GM21367 (cell line): ENCODE measurements at regions not wholly inside any gene's neighbourhood (a gene's known extent, or its start where the extent isn't known, plus 50 kb on each side); places are given as distances from the start of the nearest gene placed in this dataset.
"Not testable (repeated sequence)": the region's sequence is repeated elsewhere in the genome, so short reads cannot be mapped to it uniquely, and the experiment has no call there.

Experiments used
- ATAC-seq: cut with Tn5 transposase; IDR thresholded peaks from one replicate; pipeline ENCODE4 v1.9.1; 2021; ENCODE audit not compliant: unreplicated experiment

GRCh38 chr4:174012135-174012885 lies 271.2 kb downstream of the FBXO8 start:
- ATAC-seq: no peak

DNA sequence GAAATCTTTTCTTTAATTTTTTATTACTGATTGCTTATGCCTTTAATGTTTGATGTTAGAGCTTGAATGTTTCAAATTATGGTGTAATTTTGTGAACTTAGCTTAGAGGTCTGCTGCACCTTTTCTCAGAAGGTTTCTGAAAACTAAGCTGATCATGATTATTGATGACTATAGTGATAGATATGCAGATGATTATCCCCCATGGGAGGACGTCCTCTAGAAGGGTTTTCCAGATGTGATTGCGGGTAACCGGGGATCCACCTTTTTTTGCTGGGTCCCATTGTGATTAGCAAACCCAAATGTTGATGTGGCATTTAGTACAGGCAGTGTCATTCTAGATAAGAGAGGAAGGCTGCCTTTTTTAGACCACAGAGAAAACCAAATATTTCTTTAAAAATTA lies 272.9 kb downstream of the FBXO8 start:
- no peak for ATAC-seq

GRCh38 chr4:174009686-174010451 lies 273.6 kb downstream of the FBXO8 start:
- no peak for ATAC-seq

DNA sequence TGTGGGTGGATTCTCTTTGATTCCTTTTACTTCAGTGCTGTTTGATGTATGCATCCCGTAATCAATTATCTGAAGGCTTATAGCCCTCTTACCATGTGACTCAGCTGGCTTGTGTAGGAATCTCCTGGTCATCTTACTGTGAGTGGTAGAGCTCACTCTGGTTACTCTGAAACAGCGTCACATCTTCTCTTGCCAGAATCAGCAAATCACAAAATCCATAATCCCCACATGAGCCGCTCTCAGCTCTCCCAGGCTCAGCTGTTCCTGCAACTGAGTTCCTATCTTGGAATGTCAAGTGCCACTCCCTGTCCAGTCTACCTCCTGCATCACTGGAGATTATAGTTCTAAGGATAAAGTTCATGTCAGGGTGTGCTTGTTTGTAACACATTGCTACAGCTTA lies 278.0 kb downstream of the FBXO8 start:
- ATAC-seq: no peak

DNA sequence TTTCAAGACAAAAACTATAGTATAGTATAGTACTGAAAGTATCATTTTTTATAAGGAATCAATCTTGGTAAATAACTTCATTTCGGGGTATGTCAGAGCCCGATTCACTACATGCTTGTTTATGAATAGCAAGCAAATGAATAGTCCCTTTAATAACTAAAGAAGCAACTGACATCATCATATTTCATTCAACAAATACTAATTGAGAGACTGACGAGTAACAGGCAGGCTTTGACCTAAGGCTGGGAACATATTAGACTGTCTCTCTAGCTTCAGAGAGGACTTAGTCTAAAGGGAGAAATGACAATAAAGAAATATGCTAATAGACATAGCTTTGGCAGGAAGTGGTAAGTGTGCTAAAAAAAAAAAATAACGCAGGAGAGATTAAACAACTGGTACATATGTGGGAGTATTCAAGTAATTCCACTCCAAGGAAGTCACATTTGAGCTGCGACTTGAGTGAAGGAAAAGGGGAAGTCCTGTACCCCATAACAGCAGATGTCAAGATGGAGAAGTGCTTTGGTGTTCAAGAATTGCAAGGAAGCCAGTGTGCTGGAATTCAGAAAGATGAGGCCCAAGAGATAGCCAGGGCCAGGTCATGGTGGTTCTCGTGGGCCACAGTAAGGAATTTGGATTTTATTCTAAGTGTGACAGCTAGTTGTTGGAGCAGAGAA lies 284.9 kb downstream of the FBXO8 start:
- ATAC-seq: no peak

DNA sequence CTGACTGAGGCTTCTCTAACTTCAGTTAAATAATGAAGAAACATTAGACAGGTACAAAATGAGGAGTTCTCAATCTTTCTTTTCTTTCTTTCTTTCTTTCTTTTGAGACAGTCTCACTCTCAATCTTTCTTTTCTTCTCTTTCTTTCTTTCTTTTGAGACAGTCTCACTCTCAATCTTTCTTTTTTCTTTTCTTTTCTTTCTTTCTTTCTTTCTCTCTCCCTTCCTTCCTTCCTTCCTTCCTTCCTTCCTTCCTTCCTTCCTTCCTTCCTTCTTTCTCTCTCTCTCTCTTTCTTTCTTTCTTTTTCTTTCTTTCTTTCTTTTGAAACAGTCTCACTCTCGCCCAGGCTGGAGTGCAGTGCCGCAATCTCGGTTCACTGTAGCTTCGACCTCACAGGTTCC lies 287.7 kb downstream of the FBXO8 start:
- not testable (repeated sequence) for ATAC-seq

DNA sequence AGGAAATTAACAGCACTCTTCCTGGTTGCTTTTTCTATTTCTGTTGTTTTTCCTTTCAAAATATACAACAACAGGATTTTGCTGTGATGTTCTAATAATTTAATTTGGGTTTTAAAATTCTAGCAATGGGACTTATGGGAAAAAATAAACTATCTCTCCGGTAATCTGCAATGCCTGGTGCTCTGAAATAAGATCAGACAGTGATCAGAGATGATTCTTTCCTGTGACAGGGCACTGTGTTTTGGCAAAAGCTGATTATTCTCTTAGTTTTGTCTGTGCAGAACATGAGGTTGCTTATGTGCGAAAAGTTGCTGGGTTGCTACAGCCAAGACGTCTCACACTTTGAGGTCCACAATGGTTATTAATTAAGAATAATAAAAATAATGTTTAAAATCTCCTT lies 291.7 kb downstream of the FBXO8 start:
- ATAC-seq: no peak

- ATAC-seq: no peak
These were observed 292.2 kb downstream of the FBXO8 start for GRCh38 chr4:173991316-173991715.

DNA sequence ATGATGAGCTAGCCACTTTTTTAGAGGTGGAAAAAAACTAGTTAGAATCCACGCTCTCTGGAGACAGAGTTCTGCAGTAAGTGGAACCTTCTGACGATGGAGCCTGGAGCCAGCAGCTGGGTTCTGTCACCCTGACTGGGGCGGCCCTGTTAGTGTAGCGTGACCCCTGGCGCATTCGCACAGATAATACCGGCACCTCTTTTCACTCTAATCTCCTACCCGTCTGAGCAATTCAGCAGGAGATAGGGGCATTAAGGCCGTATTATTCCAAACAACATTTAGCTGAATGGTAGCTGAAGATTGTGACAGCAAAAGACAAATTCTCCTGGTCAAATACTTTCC lies 292.6 kb downstream of the FBXO8 start:
- ATAC-seq: no peak

- no peak for ATAC-seq
These were observed 293.2 kb downstream of the FBXO8 start for GRCh38 chr4:173990126-173990868.

GRCh38 chr4:173963523-173963922 lies 319.9 kb downstream of the FBXO8 start:
- ATAC-seq: not testable (repeated sequence)

- ATAC-seq: no peak
These were observed 323.1 kb downstream of the FBXO8 start for GRCh38 chr4:173960398-173960797.

DNA sequence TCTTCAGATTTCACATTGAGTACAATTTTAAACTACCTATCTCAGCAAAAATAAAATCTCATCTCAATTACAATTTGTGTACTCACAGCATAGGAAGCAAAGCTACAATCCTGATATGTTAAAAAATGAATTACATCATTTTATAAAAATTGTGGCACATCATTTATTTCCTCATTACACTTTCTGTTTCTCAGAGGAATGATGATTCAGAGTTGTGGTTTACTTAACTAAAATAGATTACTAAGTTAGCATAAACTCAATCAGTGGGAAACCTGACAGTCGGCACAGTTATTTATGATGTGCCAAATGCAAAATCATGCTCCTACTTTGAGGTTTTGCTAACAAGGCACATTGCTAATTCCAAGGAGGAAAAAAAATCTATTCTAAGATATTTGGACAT lies 325.0 kb downstream of the FBXO8 start:
- no peak for ATAC-seq

DNA sequence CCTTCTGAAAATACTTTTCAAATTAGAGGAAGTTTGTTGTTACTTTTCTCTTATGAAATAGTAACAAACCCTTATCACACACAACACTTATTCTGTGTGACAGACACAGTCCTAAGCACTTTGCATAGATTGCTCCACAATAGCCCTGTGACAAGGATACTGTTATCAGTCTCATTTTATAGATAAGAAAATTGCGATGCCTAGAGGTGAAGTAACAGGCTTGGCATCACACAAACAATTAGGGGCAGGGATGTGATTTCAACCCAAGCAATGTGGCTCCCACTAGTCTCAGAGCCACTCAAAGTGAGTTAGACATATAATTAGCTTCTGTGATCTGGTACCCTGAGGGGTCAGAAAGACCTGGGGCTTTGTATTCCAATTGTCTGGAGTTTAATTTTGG lies 339.9 kb downstream of the FBXO8 start:
- ATAC-seq: no peak

DNA sequence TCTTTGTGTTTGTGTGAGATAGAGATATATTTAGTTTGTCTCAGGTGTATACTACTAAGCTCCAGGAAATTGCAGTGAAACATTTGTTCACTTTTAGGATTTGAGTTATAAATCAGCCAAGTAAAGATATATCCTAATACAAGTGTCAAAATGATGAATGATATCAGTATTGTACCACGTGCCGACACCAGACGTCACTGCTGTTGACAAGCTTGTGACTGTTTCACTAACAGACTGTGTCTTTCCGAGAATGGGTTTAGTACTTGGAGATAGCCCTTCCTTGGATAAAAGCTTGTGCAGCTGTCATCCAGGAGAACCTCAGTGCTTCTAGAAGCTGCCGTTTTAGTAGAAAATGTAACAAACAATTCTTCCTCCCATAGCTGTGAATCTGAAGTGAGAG lies 343.3 kb downstream of the FBXO8 start:
- ATAC-seq: no peak

GRCh38 chr4:173937631-173938270 lies 345.7 kb downstream of the FBXO8 start:
- ATAC-seq: no peak

- no peak for ATAC-seq
These were observed 346.6 kb downstream of the FBXO8 start for GRCh38 chr4:173936861-173937260.

DNA sequence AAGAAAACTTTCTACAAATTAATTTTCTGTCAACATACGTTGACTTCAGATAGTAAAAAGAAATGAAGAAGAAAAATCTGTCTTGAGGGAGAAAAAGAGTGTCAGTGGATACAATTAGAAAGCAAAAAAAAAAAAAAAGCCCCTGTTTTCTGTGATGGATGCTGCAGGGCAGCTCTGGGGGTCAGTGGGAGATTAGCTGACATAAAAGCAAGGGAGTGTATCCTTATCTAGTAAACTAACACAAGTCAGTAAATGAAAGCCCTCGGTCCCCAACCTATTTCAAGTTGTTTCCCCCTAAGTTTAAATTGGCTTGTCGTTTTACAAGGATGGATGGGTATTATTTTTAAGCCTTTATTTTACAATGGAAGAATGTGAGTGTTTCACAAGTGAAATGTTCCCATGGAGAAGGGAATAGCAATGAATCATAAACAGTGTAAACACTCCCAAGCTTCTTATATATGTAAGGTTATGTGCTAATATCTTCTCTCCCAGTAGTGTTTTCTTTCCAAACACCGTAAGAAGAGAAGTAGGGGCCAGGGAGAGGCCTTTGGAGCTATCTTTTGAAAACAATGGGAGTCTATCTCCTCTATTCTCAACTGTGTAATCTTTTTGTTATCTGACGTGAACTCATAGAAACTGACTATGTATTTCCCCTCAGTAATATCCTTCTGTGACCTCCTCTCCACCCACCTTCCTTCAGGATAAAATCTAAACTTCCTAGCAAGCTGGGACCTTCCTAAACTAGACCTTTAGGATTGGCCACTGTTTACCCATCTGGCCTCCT lies 347.7 kb downstream of the FBXO8 start:
- ATAC-seq: no peak

DNA sequence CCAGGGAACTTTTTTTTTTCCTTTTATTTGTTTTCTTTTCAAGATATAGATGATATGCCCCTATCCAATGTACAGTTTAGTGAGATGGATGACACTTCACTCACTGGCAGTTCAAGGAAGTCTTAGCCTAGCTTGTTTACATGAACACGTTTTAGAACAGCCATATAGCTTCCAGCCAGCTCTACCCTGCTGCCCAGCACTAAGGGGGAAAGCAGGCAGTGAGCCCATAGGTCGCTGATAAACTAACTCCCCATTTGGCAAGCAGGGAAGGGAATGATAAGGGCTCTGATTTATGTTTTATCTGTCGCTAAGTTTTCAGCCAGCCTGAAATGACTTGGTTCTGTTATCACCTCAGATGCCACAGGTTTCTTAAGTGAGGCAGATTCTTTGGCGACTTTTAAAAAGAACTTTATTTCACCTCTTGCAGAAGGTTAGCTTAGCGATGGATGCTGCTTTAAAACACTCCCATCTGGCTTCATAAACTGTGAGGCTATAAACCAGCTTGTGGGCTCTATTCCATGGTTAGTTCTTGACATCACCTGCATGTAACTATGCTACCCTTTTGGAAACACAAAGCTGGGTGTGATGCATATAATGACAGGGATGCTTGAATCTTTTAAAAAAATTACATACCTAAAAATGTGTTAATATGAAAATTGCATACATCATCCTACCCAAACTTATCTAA lies 348.4 kb downstream of the FBXO8 start:
- ATAC-seq: no peak

DNA sequence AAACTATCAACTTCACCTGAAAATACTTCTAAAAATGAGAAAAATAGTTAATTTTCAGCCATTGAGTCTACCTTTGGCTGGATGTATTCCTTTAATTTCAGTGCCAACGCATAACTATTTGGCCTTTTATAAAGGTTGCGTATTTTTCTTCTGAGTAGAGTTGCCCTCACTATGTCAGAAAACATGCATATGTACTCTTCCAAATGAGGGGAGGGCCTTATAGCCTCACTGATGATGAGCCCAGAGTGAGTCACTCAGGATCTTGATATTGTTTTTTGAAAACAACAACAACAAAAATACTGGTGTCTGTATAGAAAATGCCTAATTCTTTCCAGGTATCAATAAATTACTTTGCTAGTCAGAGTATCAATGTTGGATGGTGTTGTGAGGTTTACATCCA lies 349.3 kb downstream of the FBXO8 start:
- ATAC-seq: no peak
